DND-41 (cell line): ENCODE measurements at regions not wholly inside any gene's neighbourhood (a gene's known extent, or its start where the extent isn't known, plus 50 kb on each side); places are given as distances from the start of the nearest gene placed in this dataset.

Source experiments
- ATAC-seq: fragments of 200-7000 bp; cut with Tn5 transposase; 3 replicates; pipeline ENCODE4 v1.9.1; 2021; ENCODE audit warnings: low read depth; ENCODE audit not compliant: insufficient read depth
- DNase-seq: peaks from one replicate; pipeline ENCODE4 v3.0.0-alpha.2; 2020
- H2AFZ ChIP-seq: 2 replicates; pipeline ENCODE4 v1.6.0; 2012; ENCODE audit warnings: low read depth, low read length
- H3K27ac ChIP-seq: 2 replicates; pipeline ENCODE4 v1.5.1; 2012; ENCODE audit warnings: low read length, inconsistent platforms
- H3K27me3 ChIP-seq: fragments of 200-600 bp; sonication (generic); 2 replicates; pipeline ENCODE4 v1.6.0; 2012; ENCODE audit warnings: low read length, mild to moderate bottlenecking, inconsistent platforms; ENCODE audit not compliant: insufficient read depth, poor library complexity
- H3K36me3 ChIP-seq: 2 replicates; pipeline ENCODE4 v1.5.1; 2012; ENCODE audit warnings: low read length, inconsistent platforms; ENCODE audit not compliant: insufficient read depth
- H3K4me1 ChIP-seq: 2 replicates; pipeline ENCODE4 v1.5.1; 2012; ENCODE audit warnings: mild to moderate bottlenecking, low read length; ENCODE audit not compliant: insufficient read depth
- H3K4me2 ChIP-seq: 2 replicates; pipeline ENCODE4 v1.6.0; 2012; ENCODE audit warnings: mild to moderate bottlenecking, moderate library complexity, low read length, inconsistent platforms; ENCODE audit not compliant: insufficient read depth
- H3K4me3 ChIP-seq, 2 experiments: fragments of 200-600 bp in 1 of 2; shearing (Covaris generic) in 1 of 2; 2 replicates each; pipeline ENCODE4 v1.5.1; 2012 to 2016; ENCODE audit warnings: inconsistent platforms in 2 of 2, low read length in 2 of 2, mild to moderate bottlenecking in 2 of 2, low read depth in 1 of 2, moderate library complexity in 1 of 2
- H3K79me2 ChIP-seq: 2 replicates; pipeline ENCODE4 v1.6.0; 2012; ENCODE audit warnings: low read length, inconsistent platforms; ENCODE audit not compliant: insufficient read depth
- H3K9ac ChIP-seq: 2 replicates; pipeline ENCODE4 v1.6.0; 2012; ENCODE audit warnings: low read depth, mild to moderate bottlenecking, inconsistent platforms, low read length, moderate library complexity
- H3K9me3 ChIP-seq: 2 replicates; pipeline ENCODE4 v1.5.1; 2012; ENCODE audit warnings: low read length, moderate library complexity, mild to moderate bottlenecking, inconsistent platforms; ENCODE audit not compliant: insufficient read depth, severe bottlenecking
- H4K20me1 ChIP-seq: 2 replicates; pipeline ENCODE4 v1.6.0; 2012; ENCODE audit warnings: low read length; ENCODE audit not compliant: insufficient read depth
- EZH2 ChIP-seq: IDR thresholded peaks from 3 replicates; pipeline ENCODE4 v1.6.1; 2012; ENCODE audit warnings: borderline replicate concordance, low read depth, mild to moderate bottlenecking, moderate library complexity, low read length, inconsistent platforms; ENCODE audit not compliant: severe bottlenecking
- TF ChIP-seq, protein P1 (sequence below): IDR thresholded peaks from 2 replicates; pipeline ENCODE4 v1.5.1; 2012; ENCODE audit warnings: borderline replicate concordance, low read length, moderate library complexity, mild to moderate bottlenecking; ENCODE audit not compliant: poor library complexity, severe bottlenecking; ENCODE audit errors: extremely low read depth

GRCh38 chr4:44804301-44804700 lies 77.9 kb upstream of the GNPDA2 start:
- no peak overlapping the region for H3K27ac ChIP-seq
- no peaks in the 10 kb centered on the region for H3K79me2 ChIP-seq
- no peak overlapping the region for H3K4me2 ChIP-seq
- H3K4me1 ChIP-seq: no peaks in the 10 kb centered on the region
- H3K9me3 ChIP-seq: no peaks in the 10 kb centered on the region
- H3K27me3 ChIP-seq: no peaks in the 10 kb centered on the region
- DNase-seq (no peak), ATAC-seq (no peak)
- no peaks in the 10 kb centered on the region for H3K36me3 ChIP-seq
- no peak overlapping the region for H3K4me3 ChIP-seq
- no peak overlapping the region for H3K9ac ChIP-seq
- no peaks in the 10 kb centered on the region for H4K20me1 ChIP-seq
- H2AFZ ChIP-seq: no peak overlapping the region
- TF ChIP-seq, protein P1, sequence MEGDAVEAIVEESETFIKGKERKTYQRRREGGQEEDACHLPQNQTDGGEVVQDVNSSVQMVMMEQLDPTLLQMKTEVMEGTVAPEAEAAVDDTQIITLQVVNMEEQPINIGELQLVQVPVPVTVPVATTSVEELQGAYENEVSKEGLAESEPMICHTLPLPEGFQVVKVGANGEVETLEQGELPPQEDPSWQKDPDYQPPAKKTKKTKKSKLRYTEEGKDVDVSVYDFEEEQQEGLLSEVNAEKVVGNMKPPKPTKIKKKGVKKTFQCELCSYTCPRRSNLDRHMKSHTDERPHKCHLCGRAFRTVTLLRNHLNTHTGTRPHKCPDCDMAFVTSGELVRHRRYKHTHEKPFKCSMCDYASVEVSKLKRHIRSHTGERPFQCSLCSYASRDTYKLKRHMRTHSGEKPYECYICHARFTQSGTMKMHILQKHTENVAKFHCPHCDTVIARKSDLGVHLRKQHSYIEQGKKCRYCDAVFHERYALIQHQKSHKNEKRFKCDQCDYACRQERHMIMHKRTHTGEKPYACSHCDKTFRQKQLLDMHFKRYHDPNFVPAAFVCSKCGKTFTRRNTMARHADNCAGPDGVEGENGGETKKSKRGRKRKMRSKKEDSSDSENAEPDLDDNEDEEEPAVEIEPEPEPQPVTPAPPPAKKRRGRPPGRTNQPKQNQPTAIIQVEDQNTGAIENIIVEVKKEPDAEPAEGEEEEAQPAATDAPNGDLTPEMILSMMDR: no peak
- no peak for TF ChIP-seq EZH2

GRCh38 chr4:44801384-44801783 lies 75.0 kb upstream of the GNPDA2 start:
- H2AFZ ChIP-seq: no peak overlapping the region
- no peak overlapping the region for H3K27ac ChIP-seq
- H4K20me1 ChIP-seq: no peaks in the 10 kb centered on the region
- H3K79me2 ChIP-seq: no peaks in the 10 kb centered on the region
- H3K4me3 ChIP-seq: no peak overlapping the region
- no peak overlapping the region for H3K9ac ChIP-seq
- ATAC-seq: no peak
- no peak overlapping the region for H3K4me2 ChIP-seq
- no peaks in the 10 kb centered on the region for H3K36me3 ChIP-seq
- H3K27me3 ChIP-seq: no peaks in the 10 kb centered on the region
- peaks cover 12% of the 10 kb centered on the region for H3K9me3 ChIP-seq
- no peaks in the 10 kb centered on the region for H3K4me1 ChIP-seq
- TF ChIP-seq, protein P1: no peak
- TF ChIP-seq EZH2: no peak
- DNase-seq: no peak

DNA sequence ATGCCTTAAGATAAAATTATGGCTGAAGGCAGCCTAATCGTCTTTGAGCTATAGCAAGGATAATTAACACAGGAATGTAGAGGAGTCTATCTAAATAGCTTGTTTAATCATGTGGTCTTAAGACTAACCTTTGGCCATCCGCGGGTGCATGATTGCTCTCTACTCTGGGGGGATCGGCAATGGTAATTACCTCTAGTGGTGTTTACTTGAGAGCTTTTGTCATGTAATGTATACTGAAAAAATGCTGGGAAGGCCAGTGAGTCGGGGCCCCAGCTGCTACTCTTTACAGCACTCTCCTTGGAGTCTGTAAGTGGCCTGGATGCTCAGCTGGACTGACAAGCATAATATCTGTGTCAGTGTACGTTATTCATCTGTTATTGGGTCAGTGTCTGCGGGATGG lies 65.5 kb upstream of the GNPDA2 start:
- Histone ChIP-seq H3K27me3 (no peaks in the 10 kb centered on the region), H3K4me3 (no peak overlapping the region), H3K9ac (no peak overlapping the region), H2AFZ (no peak overlapping the region), H3K79me2 (no peaks in the 10 kb centered on the region), H3K9me3 (no peaks in the 10 kb centered on the region), H4K20me1 (no peaks in the 10 kb centered on the region), H3K4me2 (no peak overlapping the region), H3K4me1 (no peaks in the 10 kb centered on the region), H3K27ac (no peak overlapping the region), H3K36me3 (no peaks in the 10 kb centered on the region)
- DNase-seq (no peak), ATAC-seq (no peak)
- TF ChIP-seq, protein P1: no peak
- no peak for TF ChIP-seq EZH2

- Histone ChIP-seq H3K4me2 (no peak overlapping the region), H3K4me1 (no peaks in the 10 kb centered on the region), H3K9ac (no peak overlapping the region), H3K27me3 (no peaks in the 10 kb centered on the region), H3K36me3 (no peaks in the 10 kb centered on the region), H3K27ac (no peak overlapping the region), H2AFZ (no peak overlapping the region), H3K4me3 (no peak overlapping the region), H4K20me1 (no peaks in the 10 kb centered on the region), H3K9me3 (peaks cover 15% of the 10 kb centered on the region), H3K79me2 (no peaks in the 10 kb centered on the region)
- DNase-seq: no peak
- no peak for ATAC-seq
- TF ChIP-seq, protein P1: no peak
- TF ChIP-seq EZH2: no peak
These were observed 50.8 kb upstream of the GNPDA2 start for GRCh38 chr4:44777115-44777514.
